ENCODE measurements at regions not wholly inside any gene's neighbourhood (a gene's known extent, or its start where the extent isn't known, plus 50 kb on each side); places are given as distances from the start of the nearest gene placed in this dataset.
A peak's percentile ranks its signal among the peaks of the same experiment; 100 is the strongest.

DNA sequence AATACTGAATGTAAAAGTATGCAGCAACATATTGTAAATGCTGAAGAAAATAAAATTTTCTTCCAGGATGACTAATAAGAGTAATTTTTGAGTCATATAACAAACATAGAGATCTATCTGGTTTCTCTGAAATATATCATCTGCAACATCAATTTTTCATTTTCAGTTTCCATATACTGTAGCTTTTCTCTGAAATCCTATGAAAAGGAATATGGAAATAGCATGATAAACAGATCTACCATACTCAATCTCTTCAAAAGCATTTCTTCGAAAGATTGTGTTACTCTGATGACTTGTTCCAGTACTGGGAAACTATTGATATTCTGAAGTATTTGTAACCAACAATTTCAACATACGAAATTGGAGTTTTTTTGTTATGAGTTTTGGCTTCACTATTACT lies 1156.7 kb downstream of the FAM133A start:
- Histone ChIP-seq H3K9ac (ENCODE audit: low read depth in 1 of 2, low read length in 2 of 2) (no peak overlapping the region), H3K4me1 (ENCODE audit: control insufficient read depth in 4 of 4, insufficient read depth in 4 of 4, low read length in 3 of 4) (no peaks in the 10 kb centered on the region), H3K36me3 (ENCODE audit: control insufficient read depth in 4 of 4, insufficient read depth in 3 of 4, low read depth in 1 of 4, low read length in 3 of 4) (no peaks in the 10 kb centered on the region), H3K27me3 (ENCODE audit: control insufficient read depth in 4 of 4, insufficient read depth in 4 of 4, low read length in 3 of 4) (no peaks in the 10 kb centered on the region), H3K9me3 (ENCODE audit: control insufficient read depth in 4 of 4, low read length in 3 of 4) (no peaks in the 10 kb centered on the region), H3K4me3 (ENCODE audit: low read depth in 1 of 3, low read length in 3 of 3) (no peak overlapping the region), H3K27ac (ENCODE audit: low read depth in 1 of 2, low read length in 2 of 2) (no peak overlapping the region)
- WGBS: 58% methylated on average over 2 of the region's 2 CpGs
- TF ChIP-seq GABPA (IDR thresholded peaks at IDR 0.05 in 1 of 2, conservative IDR thresholded peaks at IDR 0.05 in 1 of 2) (no peak), FOXA2 (IDR thresholded peaks at IDR 0.05) (no peak), ZBTB33 (IDR thresholded peaks at IDR 0.05) (no peak), ATF3 (IDR thresholded peaks at IDR 0.05) (no peak), RXRA (IDR thresholded peaks at IDR 0.05) (no peak), CTCF (IDR thresholded peaks at IDR 0.05; ENCODE audit: low read depth, low read length, missing input control) (no peak), TAF1 (conservative IDR thresholded peaks at IDR 0.05) (no peak), SP1 (IDR thresholded peaks at IDR 0.05) (no peak), YY1 (IDR thresholded peaks at IDR 0.05) (no peak), EGR1 (IDR thresholded peaks at IDR 0.05; ENCODE audit: low read depth in 2 of 2) (no peak), HNF4G (IDR thresholded peaks at IDR 0.05) (no peak), JUND (IDR thresholded peaks at IDR 0.05) (no peak), NR2F2 (IDR thresholded peaks at IDR 0.05) (no peak)
- TF ChIP-seq, protein P1, sequence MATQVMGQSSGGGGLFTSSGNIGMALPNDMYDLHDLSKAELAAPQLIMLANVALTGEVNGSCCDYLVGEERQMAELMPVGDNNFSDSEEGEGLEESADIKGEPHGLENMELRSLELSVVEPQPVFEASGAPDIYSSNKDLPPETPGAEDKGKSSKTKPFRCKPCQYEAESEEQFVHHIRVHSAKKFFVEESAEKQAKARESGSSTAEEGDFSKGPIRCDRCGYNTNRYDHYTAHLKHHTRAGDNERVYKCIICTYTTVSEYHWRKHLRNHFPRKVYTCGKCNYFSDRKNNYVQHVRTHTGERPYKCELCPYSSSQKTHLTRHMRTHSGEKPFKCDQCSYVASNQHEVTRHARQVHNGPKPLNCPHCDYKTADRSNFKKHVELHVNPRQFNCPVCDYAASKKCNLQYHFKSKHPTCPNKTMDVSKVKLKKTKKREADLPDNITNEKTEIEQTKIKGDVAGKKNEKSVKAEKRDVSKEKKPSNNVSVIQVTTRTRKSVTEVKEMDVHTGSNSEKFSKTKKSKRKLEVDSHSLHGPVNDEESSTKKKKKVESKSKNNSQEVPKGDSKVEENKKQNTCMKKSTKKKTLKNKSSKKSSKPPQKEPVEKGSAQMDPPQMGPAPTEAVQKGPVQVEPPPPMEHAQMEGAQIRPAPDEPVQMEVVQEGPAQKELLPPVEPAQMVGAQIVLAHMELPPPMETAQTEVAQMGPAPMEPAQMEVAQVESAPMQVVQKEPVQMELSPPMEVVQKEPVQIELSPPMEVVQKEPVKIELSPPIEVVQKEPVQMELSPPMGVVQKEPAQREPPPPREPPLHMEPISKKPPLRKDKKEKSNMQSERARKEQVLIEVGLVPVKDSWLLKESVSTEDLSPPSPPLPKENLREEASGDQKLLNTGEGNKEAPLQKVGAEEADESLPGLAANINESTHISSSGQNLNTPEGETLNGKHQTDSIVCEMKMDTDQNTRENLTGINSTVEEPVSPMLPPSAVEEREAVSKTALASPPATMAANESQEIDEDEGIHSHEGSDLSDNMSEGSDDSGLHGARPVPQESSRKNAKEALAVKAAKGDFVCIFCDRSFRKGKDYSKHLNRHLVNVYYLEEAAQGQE (IDR thresholded peaks at IDR 0.05): no peak
- TF ChIP-seq, protein P2, sequence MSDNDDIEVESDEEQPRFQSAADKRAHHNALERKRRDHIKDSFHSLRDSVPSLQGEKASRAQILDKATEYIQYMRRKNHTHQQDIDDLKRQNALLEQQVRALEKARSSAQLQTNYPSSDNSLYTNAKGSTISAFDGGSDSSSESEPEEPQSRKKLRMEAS (IDR thresholded peaks at IDR 0.05): no peak
- DNase-seq (ENCODE audit: low spot score): no peak

DNA sequence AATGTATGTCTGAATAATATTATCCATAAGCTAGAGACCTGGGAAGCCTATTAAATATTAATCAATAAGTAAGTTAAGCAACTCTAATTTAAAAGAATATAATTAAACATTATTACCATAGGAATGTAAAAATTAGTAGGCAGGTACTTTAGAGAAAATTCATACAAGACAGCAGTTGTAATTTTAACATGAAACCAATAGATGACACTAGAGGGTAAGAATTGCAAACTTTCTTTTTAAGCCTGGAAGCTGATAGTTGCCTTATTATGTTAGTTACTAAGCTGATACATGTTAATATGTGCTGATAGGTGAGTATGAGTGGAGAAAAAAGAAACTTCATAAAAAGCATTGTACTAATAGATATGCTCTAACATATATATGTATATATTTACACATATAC lies 1157.4 kb downstream of the FAM133A start:
- no peaks in the 10 kb centered on the region for H3K36me3 ChIP-seq (ENCODE audit: control insufficient read depth in 4 of 4, insufficient read depth in 3 of 4, low read depth in 1 of 4, low read length in 3 of 4)
- no peaks in the 10 kb centered on the region for H3K9me3 ChIP-seq (ENCODE audit: control insufficient read depth in 4 of 4, low read length in 3 of 4)
- no peaks in the 10 kb centered on the region for H3K4me1 ChIP-seq (ENCODE audit: control insufficient read depth in 4 of 4, insufficient read depth in 4 of 4, low read length in 3 of 4)
- no peak overlapping the region for H3K9ac ChIP-seq (ENCODE audit: low read depth in 1 of 2, low read length in 2 of 2)
- no peak overlapping the region for H3K4me3 ChIP-seq (ENCODE audit: low read depth in 1 of 3, low read length in 3 of 3)
- no peak for DNase-seq (ENCODE audit: low spot score)
- no peak overlapping the region for H3K27ac ChIP-seq (ENCODE audit: low read depth in 1 of 2, low read length in 2 of 2)
- H3K27me3 ChIP-seq (ENCODE audit: control insufficient read depth in 4 of 4, insufficient read depth in 4 of 4, low read length in 3 of 4): no peaks in the 10 kb centered on the region
- peak; percentile 37 to 69 for TF ChIP-seq RAD21 (IDR thresholded peaks at IDR 0.05)
- TF ChIP-seq CTCF (IDR thresholded peaks at IDR 0.05; ENCODE audit: low read depth, low read length, missing input control): peak; percentile 20
- no peak for TF ChIP-seq YY1 (IDR thresholded peaks at IDR 0.05)
